G401.6 (cell line): ENCODE measurements at regions not wholly inside any gene's neighbourhood (a gene's known extent, or its start where the extent isn't known, plus 50 kb on each side); places are given as distances from the start of the nearest gene placed in this dataset.
"Not testable (repeated sequence)": the region's sequence is repeated elsewhere in the genome, so short reads cannot be mapped to it uniquely, and the experiment has no call there.

Experiments
- FAIRE-seq: peaks from 2 replicates; lab custom pipeline; 2012; peaks lifted over from hg19 to GRCh38; lab: Jason Lieb, UNC

- no peak for FAIRE-seq
These were observed 392.5 kb downstream of the ZNF674 start for GRCh38 chrX:46152756-46153155.

GRCh38 chrX:46151332-46151731 is 393.9 kb downstream of the ZNF674 start:
- not testable (repeated sequence) for FAIRE-seq

- no peak for FAIRE-seq
These were observed 400.7 kb downstream of the ZNF674 start for GRCh38 chrX:46144566-46144965.

GRCh38 chrX:46140272-46140671 is 404.9 kb downstream of the ZNF674 start:
- FAIRE-seq, result no peak

- FAIRE-seq, result no peak
These were observed 415.0 kb downstream of the ZNF674 start for GRCh38 chrX:46130247-46130646.

- no peak for FAIRE-seq
These were observed 420.1 kb downstream of the ZNF674 start for GRCh38 chrX:46125111-46125510.

GRCh38 chrX:46117234-46117633 is 428.0 kb downstream of the ZNF674 start:
- FAIRE-seq, result no peak

- not testable (repeated sequence) for FAIRE-seq
These were observed 457.9 kb downstream of the ZNF674 start for GRCh38 chrX:46087310-46087709.

GRCh38 chrX:46080121-46080520 is 465.1 kb downstream of the ZNF674 start:
- not testable (repeated sequence) for FAIRE-seq

GRCh38 chrX:46072791-46073190 is 472.4 kb downstream of the ZNF674 start:
- FAIRE-seq, result no peak

- no peak for FAIRE-seq
These were observed 472.8 kb downstream of the ZNF674 start for GRCh38 chrX:46072372-46072771.

GRCh38 chrX:46070421-46070820 is 474.8 kb downstream of the ZNF674 start:
- no peak for FAIRE-seq

GRCh38 chrX:46059316-46059715 is 485.9 kb downstream of the ZNF674 start:
- FAIRE-seq, result no peak

GRCh38 chrX:46044486-46044885 is 500.7 kb downstream of the ZNF674 start:
- FAIRE-seq, result no peak

GRCh38 chrX:46040001-46040400 is 505.2 kb downstream of the ZNF674 start:
- FAIRE-seq, result no peak

- FAIRE-seq, result no peak
These were observed 505.7 kb downstream of the ZNF674 start for GRCh38 chrX:46039526-46039925.

- no peak for FAIRE-seq
These were observed 508.7 kb downstream of the ZNF674 start for GRCh38 chrX:46036508-46036907.

- no peak for FAIRE-seq
These were observed 510.4 kb downstream of the ZNF674 start for GRCh38 chrX:46034868-46035267.

GRCh38 chrX:46029777-46030176 is 515.4 kb downstream of the ZNF674 start:
- FAIRE-seq, result no peak

- no peak for FAIRE-seq
These were observed 528.9 kb downstream of the ZNF674 start for GRCh38 chrX:46016296-46016695.

- FAIRE-seq, result no peak
These were observed 529.6 kb downstream of the ZNF674 start for GRCh38 chrX:46015653-46016052.

- no peak for FAIRE-seq
These were observed 552.7 kb downstream of the ZNF674 start for GRCh38 chrX:45992402-45993123.

GRCh38 chrX:45986971-45987370 is 558.2 kb downstream of the ZNF674 start:
- FAIRE-seq, result no peak

- no peak for FAIRE-seq
These were observed 559.1 kb downstream of the ZNF674 start for GRCh38 chrX:45986081-45986480.
